ENCODE measurements at regions not wholly inside any gene's neighbourhood (a gene's known extent, or its start where the extent isn't known, plus 50 kb on each side); places are given as distances from the start of the nearest gene placed in this dataset.
"Not testable (repeated sequence)": the region's sequence is repeated elsewhere in the genome, so short reads cannot be mapped to it uniquely, and the experiment has no call there.

DNA sequence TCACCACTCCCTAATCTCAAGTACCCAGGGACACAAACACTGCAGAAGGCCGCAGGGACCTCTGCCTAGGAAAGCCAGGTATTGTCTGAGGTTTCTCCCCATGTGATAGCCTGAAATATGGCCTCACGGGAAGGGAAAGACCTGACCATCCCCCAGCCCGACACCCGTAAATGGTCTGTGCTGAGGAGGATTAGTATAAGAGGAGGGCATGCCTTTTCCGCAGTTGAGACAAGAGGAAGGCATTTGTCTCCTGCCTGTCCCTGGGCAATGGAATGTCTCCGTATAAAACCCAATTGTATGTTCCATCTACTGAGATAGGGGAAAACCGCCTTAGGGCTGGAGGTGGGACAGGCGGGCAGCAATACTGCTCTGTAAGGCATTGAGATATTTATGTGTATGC lies 1082.1 kb downstream of the UQCRFS1 start:
- DNase-seq (ENCODE audit: low read depth), result not testable (repeated sequence)

DNA sequence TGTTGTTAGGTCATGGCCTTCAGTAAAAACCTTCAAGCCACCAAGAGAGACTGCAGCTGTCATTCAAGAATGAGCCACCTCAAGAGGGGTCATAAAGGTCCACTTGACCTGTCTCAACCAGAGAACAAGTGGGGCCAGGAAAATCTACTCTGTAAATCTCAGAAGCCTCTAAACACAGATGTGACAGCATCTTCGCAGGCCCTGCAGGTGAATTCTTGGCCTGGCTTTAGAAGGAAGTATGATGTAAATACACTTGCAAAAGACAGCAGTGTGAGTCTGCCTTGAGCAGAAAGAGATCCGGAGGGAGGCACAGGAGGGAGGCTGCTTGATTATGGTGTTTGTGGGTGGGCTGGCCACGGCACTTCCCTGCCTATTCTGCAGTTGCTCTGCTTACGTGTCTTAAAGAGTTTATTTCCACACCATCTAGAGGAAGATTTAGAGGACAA lies 1082.9 kb downstream of the UQCRFS1 start:
- no peak for DNase-seq (ENCODE audit: low read depth)

DNA sequence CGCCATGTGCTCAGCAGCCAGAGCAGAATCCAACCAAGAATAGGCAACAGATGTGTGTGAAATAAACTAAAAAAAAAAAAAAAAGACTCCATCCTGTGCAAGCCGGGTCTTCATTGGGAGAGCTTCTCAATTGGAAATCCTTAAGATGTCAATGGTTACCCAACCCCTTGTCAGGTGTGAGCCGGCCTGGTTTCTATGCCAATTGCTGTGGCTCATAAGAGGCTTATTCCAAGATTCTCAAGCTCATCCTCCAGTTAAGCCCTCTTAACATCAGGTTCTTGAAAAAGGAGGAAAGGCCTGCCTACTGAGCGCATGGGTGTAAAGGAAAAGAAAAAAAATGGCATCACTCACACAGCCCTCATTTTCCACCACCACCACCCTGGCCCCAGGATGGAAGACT lies 1084.6 kb downstream of the UQCRFS1 start:
- no peak for DNase-seq (ENCODE audit: low read depth)

DNA sequence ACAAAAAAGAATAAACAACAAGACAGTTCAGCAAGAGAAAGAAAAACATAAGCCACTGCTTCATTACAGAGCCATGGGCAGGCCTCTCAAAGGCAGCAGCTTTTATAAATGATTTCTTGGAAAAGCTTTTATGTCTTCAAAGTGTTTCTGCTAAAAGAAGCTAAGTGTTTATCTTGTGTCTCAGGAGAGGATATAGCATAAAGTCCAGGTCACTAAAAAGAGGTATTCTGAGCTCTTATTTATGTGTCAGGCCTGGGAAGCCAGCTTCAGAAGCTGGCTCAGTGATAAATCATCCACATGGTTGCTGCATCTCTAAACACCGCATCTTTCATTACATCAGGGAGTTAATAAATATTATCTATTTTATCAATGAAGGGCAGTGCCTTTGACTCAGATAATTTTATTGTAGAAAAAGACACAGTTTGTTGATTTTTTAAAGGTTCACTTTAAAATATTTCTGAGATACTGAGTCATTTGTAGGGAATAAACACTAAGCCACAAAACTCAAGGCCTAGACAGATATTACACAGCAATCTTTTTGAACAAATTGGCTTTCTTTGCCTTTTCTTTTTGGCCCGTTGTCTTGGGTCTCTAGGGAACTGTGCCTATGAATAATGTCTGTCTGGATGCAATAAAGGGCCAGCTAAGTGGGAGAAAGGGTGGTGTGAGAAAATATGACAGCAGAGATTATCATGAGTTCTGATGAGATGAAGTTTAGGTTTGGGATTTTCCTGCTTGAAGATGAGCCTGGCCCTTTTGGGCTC lies 1086.6 kb downstream of the UQCRFS1 start:
- no peak for DNase-seq (ENCODE audit: low read depth)

DNA sequence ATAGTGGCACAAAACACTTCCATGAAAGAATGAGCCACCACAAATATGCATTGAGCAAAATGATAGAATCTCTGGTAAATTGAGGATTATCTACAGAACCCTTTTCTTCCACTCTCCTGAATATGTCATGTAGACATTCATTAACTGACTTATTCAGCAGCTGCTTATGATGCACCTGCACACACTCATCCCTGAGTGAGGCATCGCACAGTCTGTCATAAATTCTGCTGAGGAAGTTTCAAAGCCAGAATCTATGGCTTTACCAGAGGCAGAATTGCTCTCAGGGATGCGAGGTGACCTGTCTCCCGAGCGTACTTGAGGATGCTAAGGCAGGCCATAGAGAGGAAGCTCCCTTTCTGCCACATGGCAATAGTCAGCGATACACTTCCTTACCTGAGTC lies 1090.2 kb downstream of the UQCRFS1 start:
- DNase-seq (ENCODE audit: low read depth), result no peak

DNA sequence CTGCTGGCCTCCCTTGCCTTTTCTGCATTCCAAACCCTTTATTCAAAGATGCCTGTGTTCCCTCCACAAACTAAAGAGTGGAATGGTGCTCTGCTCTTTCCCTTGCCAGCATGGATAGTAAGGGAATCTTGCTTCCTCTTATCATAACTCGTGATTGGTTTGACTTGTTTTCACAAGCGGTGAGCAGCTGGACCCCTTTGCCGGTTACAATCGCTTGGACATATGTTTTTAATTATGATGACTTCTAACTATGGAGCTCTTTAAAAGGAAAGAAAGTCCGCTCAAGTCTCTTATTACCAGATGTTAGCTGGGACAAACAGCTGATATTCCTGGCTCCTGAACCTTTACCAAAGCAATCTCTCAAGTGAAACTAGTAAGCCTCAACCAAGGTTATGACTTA lies 1094.7 kb downstream of the UQCRFS1 start:
- no peak for DNase-seq (ENCODE audit: low read depth)

DNA sequence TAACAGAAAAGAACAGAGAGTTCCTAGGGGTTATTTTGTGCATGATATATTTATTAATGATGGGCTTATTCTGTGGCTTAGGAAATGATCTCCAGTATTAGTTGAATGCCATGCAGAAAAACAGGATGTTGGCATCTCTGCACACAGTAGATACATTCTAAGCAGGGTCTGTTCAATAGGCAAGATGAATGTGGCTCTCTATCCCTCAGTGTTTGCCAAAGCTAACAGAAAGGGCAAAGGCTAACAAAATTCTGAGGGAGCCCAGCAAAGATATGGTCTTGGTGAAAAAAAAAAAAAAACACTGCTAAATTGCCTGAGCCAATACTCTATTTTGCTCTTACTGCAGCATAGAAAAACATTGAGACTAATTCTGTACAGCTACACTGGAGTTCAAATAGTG lies 1095.8 kb downstream of the UQCRFS1 start:
- DNase-seq (ENCODE audit: low read depth), result no peak

DNA sequence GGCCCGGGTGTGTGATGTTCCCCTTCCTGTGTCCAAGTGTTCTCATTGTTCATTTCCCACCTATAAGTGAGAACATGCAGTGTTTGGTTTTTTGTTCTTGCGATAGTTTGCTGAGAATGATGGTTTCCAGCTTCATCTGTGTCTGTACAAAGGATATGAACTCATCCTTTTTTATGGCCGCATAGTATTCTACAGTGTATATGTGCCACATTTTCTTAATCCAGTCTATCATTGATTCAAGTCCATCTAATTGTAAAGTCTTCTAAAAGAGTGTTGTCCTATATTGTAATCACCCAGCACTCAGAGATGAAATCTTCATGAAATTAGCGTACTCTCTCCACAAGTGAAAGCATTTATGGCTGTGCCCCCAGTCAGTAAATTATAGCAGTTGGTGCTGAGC lies 1096.6 kb downstream of the UQCRFS1 start:
- DNase-seq (ENCODE audit: low read depth), result not testable (repeated sequence)

DNA sequence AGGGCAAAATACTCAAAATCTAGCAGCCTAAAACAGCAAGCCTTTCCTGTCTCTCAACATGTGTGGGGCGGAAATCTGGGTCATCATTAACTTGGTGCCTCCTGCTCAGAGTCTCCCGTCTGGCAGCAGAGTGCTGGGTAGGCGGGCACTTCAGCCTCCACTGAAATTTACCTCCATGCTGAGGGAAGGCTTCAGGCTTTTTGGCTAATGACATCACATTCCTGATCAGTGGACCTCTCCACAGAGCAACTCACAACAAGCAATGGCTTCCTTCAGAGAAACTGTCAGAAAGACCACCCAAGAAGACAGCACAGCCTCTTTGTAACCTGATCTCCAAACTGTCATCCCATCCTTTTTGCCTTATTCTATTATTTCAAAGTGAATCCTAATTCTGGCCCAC lies 1109.0 kb downstream of the UQCRFS1 start:
- DNase-seq (ENCODE audit: low read depth), result no peak

DNA sequence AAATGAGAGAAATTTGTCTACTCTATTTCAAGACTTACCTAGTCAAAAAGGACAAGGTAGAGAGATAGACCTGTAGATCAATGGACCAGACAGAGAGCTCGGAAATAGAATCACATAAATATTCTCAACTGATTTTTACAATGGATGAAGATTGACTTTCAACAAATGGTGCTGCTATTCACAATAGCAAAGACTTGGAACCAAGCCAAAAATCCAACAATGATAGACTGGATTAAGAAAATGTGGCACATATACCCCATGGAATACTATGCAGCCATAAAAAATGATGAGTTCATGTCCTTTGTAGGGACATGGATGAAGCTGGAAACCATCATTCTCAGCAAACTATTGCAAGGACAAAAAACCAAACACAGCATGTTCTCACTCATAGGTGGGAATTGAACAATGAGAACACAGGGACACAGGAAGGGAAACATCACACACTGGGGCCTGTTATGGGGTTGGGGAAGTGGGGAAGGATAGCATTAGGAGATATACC lies 1128.2 kb downstream of the UQCRFS1 start:
- DNase-seq (ENCODE audit: low read depth), result not testable (repeated sequence)

DNA sequence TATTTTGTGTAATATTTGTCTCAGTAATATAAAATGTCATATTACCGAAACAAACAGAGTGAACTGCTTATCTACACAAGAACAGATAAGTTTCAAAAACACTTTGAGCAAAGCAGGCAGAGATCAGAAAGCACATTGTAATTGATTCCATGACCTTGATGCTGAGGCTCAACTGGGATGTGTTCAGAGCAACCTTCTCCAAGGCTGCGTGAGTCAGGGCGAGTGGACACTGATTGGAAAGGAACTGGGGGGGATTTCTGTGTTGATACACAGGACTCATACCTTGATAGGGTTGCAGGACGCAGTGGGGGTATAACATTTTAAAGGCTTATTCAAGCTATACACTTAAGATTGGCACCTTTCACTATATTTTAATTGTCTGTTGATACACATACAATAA lies 1136.3 kb downstream of the UQCRFS1 start:
- DNase-seq (ENCODE audit: low read depth), result no peak

DNA sequence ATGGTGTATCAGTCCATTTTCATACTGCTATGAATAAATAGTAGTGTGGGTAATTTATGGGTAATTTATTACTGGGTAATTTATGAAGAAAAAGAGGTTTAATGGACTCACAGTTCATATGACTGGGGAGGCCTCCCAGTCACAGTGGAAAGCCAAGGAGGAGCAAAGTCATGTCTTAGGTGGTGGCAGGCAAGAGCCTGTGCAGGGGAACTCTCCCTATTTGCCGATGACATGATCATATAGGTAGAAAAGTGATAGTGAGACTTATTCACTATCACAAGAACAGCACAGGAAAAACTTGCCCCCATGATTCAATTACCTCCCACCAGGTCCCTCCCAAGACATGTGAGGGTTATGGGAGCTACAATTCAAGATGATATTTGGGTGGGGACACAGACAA lies 1137.7 kb downstream of the UQCRFS1 start:
- no peak for DNase-seq (ENCODE audit: low read depth)

DNA sequence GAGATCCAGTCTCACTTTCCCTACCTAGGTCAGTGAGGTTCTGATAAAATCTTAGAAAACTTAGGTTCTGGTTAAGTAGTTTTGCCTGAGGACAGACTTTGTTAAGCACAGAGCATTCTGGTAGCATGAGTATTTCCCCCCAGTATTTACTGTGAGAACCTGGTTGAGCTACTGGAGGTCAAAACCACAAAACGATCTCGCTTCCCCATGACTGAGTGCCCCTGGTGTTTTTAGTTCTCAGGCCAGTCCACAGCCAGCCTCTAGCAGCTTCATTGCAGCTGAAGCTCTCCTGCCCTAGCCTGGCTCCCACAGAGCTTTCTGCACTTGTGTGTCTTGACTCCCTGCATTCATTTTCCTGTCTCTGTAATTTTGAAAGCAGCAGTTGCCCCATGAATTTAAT lies 1138.2 kb downstream of the UQCRFS1 start:
- DNase-seq (ENCODE audit: low read depth), result no peak

DNA sequence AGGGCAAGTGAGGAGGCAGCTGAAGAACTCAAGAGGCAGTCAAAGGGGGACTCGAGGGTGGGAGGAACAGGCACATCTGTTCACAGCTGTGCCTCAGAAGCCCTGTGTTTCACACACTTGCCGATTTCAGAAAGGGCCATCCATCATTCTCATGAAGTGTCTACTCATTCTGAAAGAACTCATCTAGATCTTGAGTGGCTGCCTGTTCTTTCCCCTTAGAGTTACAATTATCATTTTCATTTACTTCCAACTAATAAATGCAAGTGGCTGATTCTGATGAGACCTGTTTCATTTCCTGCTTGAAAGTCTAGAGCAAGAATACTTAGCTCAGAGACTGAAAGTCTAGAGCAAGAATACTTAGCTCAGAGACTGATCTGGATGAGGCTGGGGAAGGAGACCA lies 1145.1 kb downstream of the UQCRFS1 start:
- no peak for DNase-seq (ENCODE audit: low read depth)

DNA sequence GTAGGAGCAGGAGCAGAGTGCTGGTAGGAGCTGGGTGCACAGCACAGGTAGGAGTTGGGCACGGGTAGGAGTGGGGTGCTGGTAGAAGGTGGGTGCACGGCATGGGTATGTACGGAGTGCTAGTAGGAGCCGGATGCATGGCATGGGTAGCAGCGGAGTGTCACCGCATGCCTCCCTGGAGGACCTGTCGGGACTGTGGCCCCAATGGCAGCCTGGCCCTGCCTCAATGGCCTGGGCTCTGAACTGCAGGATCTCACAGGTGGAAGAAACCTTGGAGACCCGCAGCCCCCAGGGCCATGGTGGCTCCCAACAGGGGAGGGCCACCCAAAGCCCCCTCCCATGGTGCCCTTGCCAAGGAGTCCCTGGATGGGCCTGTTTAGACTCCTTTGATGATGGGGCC lies 1146.0 kb downstream of the UQCRFS1 start:
- no peak for DNase-seq (ENCODE audit: low read depth)

DNA sequence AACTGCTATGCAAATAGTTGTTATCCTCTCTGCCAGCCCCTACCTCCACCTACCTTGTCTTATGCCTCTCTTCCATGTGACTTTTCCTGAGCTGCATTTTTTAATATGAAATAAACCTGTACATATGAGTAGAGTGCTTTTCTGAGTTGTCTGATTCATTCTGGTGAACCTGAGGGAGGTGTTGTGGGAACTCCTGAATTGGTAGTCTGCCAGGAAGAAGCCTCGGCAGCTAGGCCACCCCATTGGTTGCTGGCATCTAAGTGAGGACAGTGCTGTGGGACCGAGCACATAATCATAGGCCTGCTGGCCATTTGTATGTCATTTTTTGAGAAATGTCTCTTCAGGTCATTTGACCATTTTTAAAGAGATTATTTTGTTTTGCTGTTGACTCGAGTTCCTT lies 1146.8 kb downstream of the UQCRFS1 start:
- DNase-seq (ENCODE audit: low read depth), result no peak

DNA sequence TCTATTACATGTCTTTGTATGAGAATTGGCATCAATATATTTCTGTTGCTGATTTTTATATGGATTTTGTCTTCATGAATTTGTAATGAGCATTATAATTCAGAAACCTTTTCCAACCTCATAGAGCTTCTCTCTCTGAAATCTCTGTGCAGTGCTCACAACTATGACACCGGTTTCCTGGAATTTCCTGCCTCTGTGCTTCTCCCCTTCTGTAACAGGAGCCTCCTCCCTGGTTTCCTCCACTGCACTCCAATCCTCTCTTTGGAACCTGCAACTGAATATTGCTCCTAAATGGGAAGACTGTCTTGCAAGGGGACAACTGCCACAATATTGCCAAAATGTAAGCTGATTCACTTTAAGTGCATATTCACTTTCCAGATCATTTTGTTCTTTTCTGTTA lies 1147.9 kb downstream of the UQCRFS1 start:
- DNase-seq (ENCODE audit: low read depth), result peak; percentile 58

DNA sequence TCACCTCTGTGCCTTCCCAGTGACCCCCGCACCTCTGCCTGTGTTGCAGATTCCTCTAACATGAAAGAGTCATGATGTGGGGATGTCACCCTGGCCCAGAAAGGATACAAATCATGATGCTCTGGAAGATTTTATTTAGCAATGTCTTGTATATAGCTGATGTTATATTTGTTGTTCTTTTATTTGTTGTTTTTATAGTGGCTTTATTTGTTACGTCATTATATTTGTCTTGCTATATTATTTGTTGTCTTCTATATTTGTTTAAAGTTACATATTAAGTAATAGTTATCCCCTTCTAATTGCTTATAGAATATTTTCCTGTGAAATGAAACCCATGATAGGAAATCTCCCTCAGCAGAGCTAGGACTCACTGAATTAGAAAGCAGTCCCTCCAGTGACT lies 1149.2 kb downstream of the UQCRFS1 start:
- no peak for DNase-seq (ENCODE audit: low read depth)

DNA sequence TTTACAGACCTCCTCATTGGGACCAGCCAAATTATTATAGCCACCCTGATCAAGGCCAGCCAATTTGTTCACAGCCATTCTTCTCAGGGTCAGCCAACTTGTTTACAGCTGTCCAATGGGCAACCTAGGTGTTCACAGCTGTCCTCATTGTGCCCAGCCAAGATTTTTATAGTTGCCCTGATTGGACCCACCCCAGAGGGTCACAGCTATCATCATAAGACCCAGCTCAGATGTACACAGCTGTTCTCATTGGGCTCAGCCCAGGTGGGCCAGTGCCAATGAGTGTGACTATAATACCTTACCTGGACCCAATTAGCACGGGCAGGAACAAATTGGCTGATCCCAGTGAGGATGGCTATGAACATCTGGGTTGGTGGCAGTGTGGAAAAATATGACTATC lies 1151.8 kb downstream of the UQCRFS1 start:
- no peak for DNase-seq (ENCODE audit: low read depth)

DNA sequence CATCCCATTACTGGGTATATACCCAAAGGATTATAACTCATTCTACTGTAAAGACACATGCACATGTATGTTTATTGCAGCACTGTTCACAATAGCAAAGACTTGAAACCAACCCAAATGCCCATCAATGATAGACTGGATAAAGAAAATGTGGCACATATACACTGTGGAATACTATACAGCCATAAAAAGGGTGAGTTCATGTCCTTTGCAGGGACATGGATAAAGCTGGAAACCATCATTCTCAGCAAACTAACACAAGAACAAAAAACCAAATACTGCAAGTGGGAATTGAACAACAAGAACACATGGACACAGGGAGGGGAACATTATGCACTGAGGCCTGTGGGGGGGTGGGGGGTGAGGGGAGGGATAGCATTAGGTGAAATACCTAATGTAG lies 1155.9 kb downstream of the UQCRFS1 start:
- DNase-seq (ENCODE audit: low read depth), result not testable (repeated sequence)

DNA sequence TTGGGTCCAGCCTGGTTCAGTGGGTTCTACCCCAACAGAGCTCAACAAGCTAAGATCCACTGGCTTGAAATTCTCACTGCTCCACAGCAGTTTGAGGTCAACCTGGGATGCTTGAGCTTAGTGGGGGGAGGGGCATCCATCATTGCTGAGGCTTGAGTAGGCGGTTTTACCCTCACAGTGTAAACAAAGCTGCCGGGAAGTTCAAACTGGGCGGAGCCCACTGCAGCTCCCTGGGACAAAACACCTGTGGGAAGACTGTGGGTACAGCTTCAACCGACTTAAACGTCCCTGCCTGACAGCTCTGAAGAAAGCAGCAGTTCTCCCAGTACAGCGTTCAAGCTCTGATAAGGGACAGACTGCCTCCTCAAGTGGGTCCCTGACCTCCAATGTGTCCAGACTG lies 1161.9 kb downstream of the UQCRFS1 start:
- DNase-seq (ENCODE audit: low read depth), result no peak

DNA sequence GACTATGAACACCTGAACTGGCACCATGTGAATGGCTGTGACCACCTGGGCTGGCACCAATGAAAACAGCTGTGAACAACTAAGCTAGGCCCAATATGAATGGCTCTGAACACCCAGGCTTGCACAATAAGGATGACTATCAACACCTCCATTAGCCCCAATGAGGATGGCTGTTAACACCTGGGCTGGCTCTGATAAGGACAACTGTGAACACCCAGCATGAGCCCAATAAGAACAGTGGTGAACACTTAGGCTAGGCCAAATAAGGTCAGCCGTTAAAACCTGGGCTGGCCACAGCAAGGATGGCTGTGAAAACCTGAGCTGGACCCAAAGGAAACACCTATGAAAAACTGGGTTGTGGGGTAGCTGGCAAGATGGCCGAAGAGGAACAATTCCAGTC lies 1163.1 kb downstream of the UQCRFS1 start:
- no peak for DNase-seq (ENCODE audit: low read depth)

DNA sequence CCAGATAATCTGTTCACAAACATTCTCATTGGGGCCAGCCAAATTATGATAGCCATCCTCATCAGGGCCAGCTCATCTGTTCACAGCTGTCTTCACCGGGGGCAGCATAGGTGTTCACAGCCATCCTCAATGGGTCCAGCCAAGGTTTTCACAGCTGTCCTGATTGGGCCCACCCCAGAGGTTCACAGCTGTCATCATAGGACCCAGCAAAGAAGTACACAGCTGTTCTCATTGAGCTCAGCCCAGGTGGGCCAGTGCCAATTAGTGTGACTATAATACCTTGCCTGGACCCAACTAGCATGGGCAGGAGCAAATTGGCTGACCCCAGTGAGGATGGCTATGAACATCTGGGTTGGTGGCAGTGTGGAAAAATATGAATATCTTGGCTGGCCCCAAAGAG lies 1166.0 kb downstream of the UQCRFS1 start:
- DNase-seq (ENCODE audit: low read depth), result no peak

DNA sequence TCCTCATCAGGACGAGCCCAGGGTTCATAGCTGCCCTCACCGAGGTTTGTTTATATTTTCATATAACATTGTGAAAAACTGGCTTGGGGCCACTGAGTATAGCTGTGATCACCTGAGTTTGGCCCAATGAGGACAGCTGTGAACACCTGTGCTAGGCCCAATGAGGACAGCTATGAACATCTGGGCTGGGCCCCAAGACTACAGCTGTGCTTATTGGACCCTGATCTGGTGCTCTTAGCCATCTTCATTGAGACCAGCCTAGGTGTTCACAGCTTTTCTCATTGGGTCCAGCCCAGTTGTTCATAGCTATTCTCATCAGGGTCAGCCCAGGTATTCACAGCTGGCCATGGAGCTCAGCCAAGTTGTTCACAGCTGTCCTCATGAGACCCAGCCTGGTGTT lies 1167.3 kb downstream of the UQCRFS1 start:
- DNase-seq (ENCODE audit: low read depth), result no peak
